ENCODE measurements at regions not wholly inside any gene's neighbourhood (a gene's known extent, or its start where the extent isn't known, plus 50 kb on each side); places are given as distances from the start of the nearest gene placed in this dataset.

GRCh38 chr11:81071606-81072005 is 1630.8 kb upstream of the TENM4 start:
- TF ChIP-seq POLR2A (IDR thresholded peaks at IDR 0.05; ENCODE audit: low read length) = no peak
- no peak for TF ChIP-seq BHLHE40 (IDR thresholded peaks at IDR 0.05; ENCODE audit: low read depth, low read length)
- TF ChIP-seq, protein P1, sequence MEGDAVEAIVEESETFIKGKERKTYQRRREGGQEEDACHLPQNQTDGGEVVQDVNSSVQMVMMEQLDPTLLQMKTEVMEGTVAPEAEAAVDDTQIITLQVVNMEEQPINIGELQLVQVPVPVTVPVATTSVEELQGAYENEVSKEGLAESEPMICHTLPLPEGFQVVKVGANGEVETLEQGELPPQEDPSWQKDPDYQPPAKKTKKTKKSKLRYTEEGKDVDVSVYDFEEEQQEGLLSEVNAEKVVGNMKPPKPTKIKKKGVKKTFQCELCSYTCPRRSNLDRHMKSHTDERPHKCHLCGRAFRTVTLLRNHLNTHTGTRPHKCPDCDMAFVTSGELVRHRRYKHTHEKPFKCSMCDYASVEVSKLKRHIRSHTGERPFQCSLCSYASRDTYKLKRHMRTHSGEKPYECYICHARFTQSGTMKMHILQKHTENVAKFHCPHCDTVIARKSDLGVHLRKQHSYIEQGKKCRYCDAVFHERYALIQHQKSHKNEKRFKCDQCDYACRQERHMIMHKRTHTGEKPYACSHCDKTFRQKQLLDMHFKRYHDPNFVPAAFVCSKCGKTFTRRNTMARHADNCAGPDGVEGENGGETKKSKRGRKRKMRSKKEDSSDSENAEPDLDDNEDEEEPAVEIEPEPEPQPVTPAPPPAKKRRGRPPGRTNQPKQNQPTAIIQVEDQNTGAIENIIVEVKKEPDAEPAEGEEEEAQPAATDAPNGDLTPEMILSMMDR (IDR thresholded peaks at IDR 0.05) = no peak
- TF ChIP-seq ELK1 (IDR thresholded peaks at IDR 0.05; ENCODE audit: low read depth, low read length) = no peak
- no peak for TF ChIP-seq MAX (IDR thresholded peaks at IDR 0.05)
